CD4-positive, alpha-beta T cell treated with Interleukin-1 beta for 1 hour (primary cell): ENCODE measurements at regions not wholly inside any gene's neighbourhood (a gene's known extent, or its start where the extent isn't known, plus 50 kb on each side); places are given as distances from the start of the nearest gene placed in this dataset.

ENCODE experiments used
- DNase-seq, 2 donors: peaks; one replicate each; pipeline ENCODE4 v3.0.0-alpha.2; 2020 to 2022

GRCh38 chr4:56286763-56287162 is 100.5 kb downstream of the AASDH start:
- no peak for DNase-seq

- no peak for DNase-seq
Observed at GRCh38 chr4:56283375-56283774, 103.9 kb downstream of the AASDH start.

GRCh38 chr4:56282004-56282403 is 105.3 kb downstream of the AASDH start:
- DNase-seq, result no peak

- no peak for DNase-seq
Observed at GRCh38 chr4:56276547-56276946, 110.7 kb downstream of the AASDH start.

GRCh38 chr4:56273391-56273790 is 113.9 kb downstream of the AASDH start:
- no peak for DNase-seq

- DNase-seq, result no peak
Observed at GRCh38 chr4:56272927-56273326, 114.4 kb downstream of the AASDH start.

- DNase-seq, result no peak
Observed at GRCh38 chr4:56272003-56272402, 115.3 kb downstream of the AASDH start.

- no peak for DNase-seq
Observed at GRCh38 chr4:56271131-56271530, 116.2 kb downstream of the AASDH start.

- no peak for DNase-seq
Observed at GRCh38 chr4:56267558-56267957, 119.7 kb downstream of the AASDH start.

GRCh38 chr4:56264873-56265272 is 122.4 kb downstream of the AASDH start:
- no peak for DNase-seq

GRCh38 chr4:56261027-56261426 is 126.3 kb downstream of the AASDH start:
- no peak for DNase-seq

- no peak for DNase-seq
Observed at GRCh38 chr4:56260320-56260719, 127.0 kb downstream of the AASDH start.

GRCh38 chr4:56259655-56260054 is 127.6 kb downstream of the AASDH start:
- DNase-seq, result no peak

- DNase-seq, result no peak
Observed at GRCh38 chr4:56255820-56256219, 131.5 kb downstream of the AASDH start.

- no peak for DNase-seq
Observed at GRCh38 chr4:56253666-56254305, 133.5 kb downstream of the AASDH start.

- no peak for DNase-seq
Observed at GRCh38 chr4:56252561-56253152, 134.6 kb downstream of the AASDH start.

- no peak for DNase-seq
Observed at GRCh38 chr4:56251556-56251955, 135.7 kb downstream of the AASDH start.

GRCh38 chr4:56250776-56251175 is 136.5 kb downstream of the AASDH start:
- DNase-seq, result no peak

- DNase-seq, result no peak
Observed at GRCh38 chr4:56247646-56248045, 139.6 kb downstream of the AASDH start.

GRCh38 chr4:56246233-56246610 is 141.1 kb downstream of the AASDH start:
- DNase-seq, result no peak

GRCh38 chr4:56245547-56246232 is 141.6 kb downstream of the AASDH start:
- DNase-seq, result no peak

- DNase-seq, result no peak
Observed at GRCh38 chr4:56244681-56245080, 142.6 kb downstream of the AASDH start.

- DNase-seq, result no peak
Observed at GRCh38 chr4:56243107-56243506, 144.2 kb downstream of the AASDH start.

- no peak for DNase-seq
Observed at GRCh38 chr4:56241500-56241899, 145.8 kb downstream of the AASDH start.
